ENCODE measurements at regions not wholly inside any gene's neighbourhood (a gene's known extent, or its start where the extent isn't known, plus 50 kb on each side); places are given as distances from the start of the nearest gene placed in this dataset.
"Not testable (repeated sequence)": the region's sequence is repeated elsewhere in the genome, so short reads cannot be mapped to it uniquely, and the experiment has no call there.

DNA sequence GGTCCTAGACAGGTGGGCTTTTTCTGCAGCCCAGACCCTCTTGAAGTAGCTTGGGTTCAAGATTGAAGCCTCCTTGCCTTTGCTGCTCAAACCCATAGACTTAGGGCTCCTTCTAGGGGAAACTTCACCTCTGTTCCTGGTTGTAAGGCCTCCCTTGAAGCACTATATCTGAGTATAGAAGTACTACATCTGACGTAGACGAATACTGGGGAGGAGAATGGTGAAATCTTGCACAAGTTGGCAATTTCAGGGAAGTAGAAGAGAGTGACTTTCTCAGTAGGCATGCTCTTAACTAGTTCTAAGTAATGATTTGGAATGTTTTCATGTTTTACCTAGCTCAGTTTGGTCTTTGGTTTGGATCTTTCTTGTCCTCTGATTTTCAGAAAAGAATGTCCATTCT lies 71.7 kb upstream of the ZNG1B start:
- TF ChIP-seq ATF3 (IDR thresholded peaks at IDR 0.05; ENCODE audit: borderline replicate concordance, extremely low read depth, low read depth, low read length); PKNOX1 (IDR thresholded peaks at IDR 0.05); POLR2AphosphoS5 (IDR thresholded peaks at IDR 0.05; ENCODE audit: low read length); ESRRA (IDR thresholded peaks at IDR 0.05; ENCODE audit: low read length); CHD1 (IDR thresholded peaks at IDR 0.05; ENCODE audit: low read depth, low read length); TCF12 (IDR thresholded peaks at IDR 0.05; ENCODE audit: low read depth, low read length): not testable (repeated sequence)
- TF ChIP-seq, protein P1, sequence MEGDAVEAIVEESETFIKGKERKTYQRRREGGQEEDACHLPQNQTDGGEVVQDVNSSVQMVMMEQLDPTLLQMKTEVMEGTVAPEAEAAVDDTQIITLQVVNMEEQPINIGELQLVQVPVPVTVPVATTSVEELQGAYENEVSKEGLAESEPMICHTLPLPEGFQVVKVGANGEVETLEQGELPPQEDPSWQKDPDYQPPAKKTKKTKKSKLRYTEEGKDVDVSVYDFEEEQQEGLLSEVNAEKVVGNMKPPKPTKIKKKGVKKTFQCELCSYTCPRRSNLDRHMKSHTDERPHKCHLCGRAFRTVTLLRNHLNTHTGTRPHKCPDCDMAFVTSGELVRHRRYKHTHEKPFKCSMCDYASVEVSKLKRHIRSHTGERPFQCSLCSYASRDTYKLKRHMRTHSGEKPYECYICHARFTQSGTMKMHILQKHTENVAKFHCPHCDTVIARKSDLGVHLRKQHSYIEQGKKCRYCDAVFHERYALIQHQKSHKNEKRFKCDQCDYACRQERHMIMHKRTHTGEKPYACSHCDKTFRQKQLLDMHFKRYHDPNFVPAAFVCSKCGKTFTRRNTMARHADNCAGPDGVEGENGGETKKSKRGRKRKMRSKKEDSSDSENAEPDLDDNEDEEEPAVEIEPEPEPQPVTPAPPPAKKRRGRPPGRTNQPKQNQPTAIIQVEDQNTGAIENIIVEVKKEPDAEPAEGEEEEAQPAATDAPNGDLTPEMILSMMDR (IDR thresholded peaks at IDR 0.05 in 2 of 3, conservative IDR thresholded peaks at IDR 0.05 in 1 of 3; ENCODE audit: control insufficient read depth in 2 of 3, extremely low read depth in 1 of 3, insufficient read depth in 1 of 3, low read depth in 3 of 3, low read length in 3 of 3) = not testable (repeated sequence)
- TF ChIP-seq, protein P2, sequence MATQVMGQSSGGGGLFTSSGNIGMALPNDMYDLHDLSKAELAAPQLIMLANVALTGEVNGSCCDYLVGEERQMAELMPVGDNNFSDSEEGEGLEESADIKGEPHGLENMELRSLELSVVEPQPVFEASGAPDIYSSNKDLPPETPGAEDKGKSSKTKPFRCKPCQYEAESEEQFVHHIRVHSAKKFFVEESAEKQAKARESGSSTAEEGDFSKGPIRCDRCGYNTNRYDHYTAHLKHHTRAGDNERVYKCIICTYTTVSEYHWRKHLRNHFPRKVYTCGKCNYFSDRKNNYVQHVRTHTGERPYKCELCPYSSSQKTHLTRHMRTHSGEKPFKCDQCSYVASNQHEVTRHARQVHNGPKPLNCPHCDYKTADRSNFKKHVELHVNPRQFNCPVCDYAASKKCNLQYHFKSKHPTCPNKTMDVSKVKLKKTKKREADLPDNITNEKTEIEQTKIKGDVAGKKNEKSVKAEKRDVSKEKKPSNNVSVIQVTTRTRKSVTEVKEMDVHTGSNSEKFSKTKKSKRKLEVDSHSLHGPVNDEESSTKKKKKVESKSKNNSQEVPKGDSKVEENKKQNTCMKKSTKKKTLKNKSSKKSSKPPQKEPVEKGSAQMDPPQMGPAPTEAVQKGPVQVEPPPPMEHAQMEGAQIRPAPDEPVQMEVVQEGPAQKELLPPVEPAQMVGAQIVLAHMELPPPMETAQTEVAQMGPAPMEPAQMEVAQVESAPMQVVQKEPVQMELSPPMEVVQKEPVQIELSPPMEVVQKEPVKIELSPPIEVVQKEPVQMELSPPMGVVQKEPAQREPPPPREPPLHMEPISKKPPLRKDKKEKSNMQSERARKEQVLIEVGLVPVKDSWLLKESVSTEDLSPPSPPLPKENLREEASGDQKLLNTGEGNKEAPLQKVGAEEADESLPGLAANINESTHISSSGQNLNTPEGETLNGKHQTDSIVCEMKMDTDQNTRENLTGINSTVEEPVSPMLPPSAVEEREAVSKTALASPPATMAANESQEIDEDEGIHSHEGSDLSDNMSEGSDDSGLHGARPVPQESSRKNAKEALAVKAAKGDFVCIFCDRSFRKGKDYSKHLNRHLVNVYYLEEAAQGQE (IDR thresholded peaks at IDR 0.05; ENCODE audit: low read depth, low read length) = not testable (repeated sequence)
- TF ChIP-seq, protein P3, sequence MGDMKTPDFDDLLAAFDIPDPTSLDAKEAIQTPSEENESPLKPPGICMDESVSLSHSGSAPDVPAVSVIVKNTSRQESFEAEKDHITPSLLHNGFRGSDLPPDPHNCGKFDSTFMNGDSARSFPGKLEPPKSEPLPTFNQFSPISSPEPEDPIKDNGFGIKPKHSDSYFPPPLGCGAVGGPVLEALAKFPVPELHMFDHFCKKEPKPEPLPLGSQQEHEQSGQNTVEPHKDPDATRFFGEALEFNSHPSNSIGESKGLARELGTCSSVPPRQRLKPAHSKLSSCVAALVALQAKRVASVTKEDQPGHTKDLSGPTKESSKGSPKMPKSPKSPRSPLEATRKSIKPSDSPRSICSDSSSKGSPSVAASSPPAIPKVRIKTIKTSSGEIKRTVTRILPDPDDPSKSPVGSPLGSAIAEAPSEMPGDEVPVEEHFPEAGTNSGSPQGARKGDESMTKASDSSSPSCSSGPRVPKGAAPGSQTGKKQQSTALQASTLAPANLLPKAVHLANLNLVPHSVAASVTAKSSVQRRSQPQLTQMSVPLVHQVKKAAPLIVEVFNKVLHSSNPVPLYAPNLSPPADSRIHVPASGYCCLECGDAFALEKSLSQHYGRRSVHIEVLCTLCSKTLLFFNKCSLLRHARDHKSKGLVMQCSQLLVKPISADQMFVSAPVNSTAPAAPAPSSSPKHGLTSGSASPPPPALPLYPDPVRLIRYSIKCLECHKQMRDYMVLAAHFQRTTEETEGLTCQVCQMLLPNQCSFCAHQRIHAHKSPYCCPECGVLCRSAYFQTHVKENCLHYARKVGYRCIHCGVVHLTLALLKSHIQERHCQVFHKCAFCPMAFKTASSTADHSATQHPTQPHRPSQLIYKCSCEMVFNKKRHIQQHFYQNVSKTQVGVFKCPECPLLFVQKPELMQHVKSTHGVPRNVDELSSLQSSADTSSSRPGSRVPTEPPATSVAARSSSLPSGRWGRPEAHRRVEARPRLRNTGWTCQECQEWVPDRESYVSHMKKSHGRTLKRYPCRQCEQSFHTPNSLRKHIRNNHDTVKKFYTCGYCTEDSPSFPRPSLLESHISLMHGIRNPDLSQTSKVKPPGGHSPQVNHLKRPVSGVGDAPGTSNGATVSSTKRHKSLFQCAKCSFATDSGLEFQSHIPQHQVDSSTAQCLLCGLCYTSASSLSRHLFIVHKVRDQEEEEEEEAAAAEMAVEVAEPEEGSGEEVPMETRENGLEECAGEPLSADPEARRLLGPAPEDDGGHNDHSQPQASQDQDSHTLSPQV (IDR thresholded peaks at IDR 0.05) = not testable (repeated sequence)

Measured in GM12878 (cell line).